ENCODE measurements at regions not wholly inside any gene's neighbourhood (a gene's known extent, or its start where the extent isn't known, plus 50 kb on each side); places are given as distances from the start of the nearest gene placed in this dataset.

GRCh38 chr3:14332392-14332791 lies 70.0 kb upstream of the SLC6A6 start:
- TF ChIP-seq ETV6 (CRISPR knock-in tag; IDR thresholded peaks at IDR 0.05) (no peak), CTCF (IDR thresholded peaks at IDR 0.05) (no peak)

All from WTC11 (cell line).